Small intestine (tissue), 7 donors: ENCODE measurements at regions not wholly inside any gene's neighbourhood (a gene's known extent, or its start where the extent isn't known, plus 50 kb on each side); places are given as distances from the start of the nearest gene placed in this dataset.
A peak's percentile ranks its signal among the peaks of the same experiment; 100 is the strongest.

Experiments
- DNase-seq, 2 donors: peaks; one replicate each; pipeline versions ENCODE4 v3.0.0 to v3.0.0-alpha.2; 2013
- FAIRE-seq: peaks from 2 replicates; lab custom pipeline; 2012; peaks lifted over from hg19 to GRCh38; lab: Jason Lieb, UNC
- H3K27ac ChIP-seq, 3 donors: one replicate each; pipeline ENCODE4 v1.5.1; 2013; ENCODE audit warnings: low read length in 2 of 3, mild to moderate bottlenecking in 2 of 3, control low read depth in 1 of 3, inconsistent platforms in 1 of 3, low read depth in 1 of 3, moderate library complexity in 1 of 3
- H3K27me3 ChIP-seq, 3 donors: one replicate each; pipeline ENCODE4 v1.6.1; 2013; ENCODE audit warnings: low read length in 3 of 3, inconsistent platforms in 1 of 3; ENCODE audit not compliant: control insufficient read depth in 3 of 3, insufficient read depth in 3 of 3
- H3K36me3 ChIP-seq, 3 donors: one replicate each; pipeline ENCODE4 v1.6.1; 2013; ENCODE audit warnings: low read length in 3 of 3, inconsistent platforms in 1 of 3, low read depth in 1 of 3, mild to moderate bottlenecking in 1 of 3, moderate library complexity in 1 of 3; ENCODE audit not compliant: control insufficient read depth in 3 of 3, insufficient read depth in 2 of 3
- H3K4me1 ChIP-seq, 3 donors: one replicate each; pipeline ENCODE4 v1.6.1; 2013; ENCODE audit warnings: low read length in 2 of 3, inconsistent platforms in 1 of 3, low read depth in 1 of 3, mild to moderate bottlenecking in 1 of 3, moderate library complexity in 1 of 3; ENCODE audit not compliant: control insufficient read depth in 3 of 3, insufficient read depth in 2 of 3
- H3K4me3 ChIP-seq, 3 donors: one replicate each; pipeline ENCODE4 v1.5.1; 2013; ENCODE audit warnings: low read length in 3 of 3, control low read depth in 1 of 3, inconsistent platforms in 1 of 3, low read depth in 1 of 3, mild to moderate bottlenecking in 1 of 3, moderate library complexity in 1 of 3
- H3K9me3 ChIP-seq, 2 donors: one replicate each; pipeline ENCODE4 v1.6.1; 2013; ENCODE audit warnings: low read depth in 1 of 2, low read length in 1 of 2; ENCODE audit not compliant: control insufficient read depth in 2 of 2, insufficient read depth in 1 of 2
- WGBS, 3 donors: extraction: QIAGEN DNeasy Blood & Tissue Kit; methylation state at CpG; one replicate each; pipeline ENCODE4 v1.1.7; 2013; 5-methylcytosine and 5-hydroxymethylcytosine counted together
- donor health status: healthy with polysubstance abuse.
- donor health status: control.
- donor health status: control.
- donor health status: Bipolar disorder and iron deficiency.
- donor health status: healthy.

DNA sequence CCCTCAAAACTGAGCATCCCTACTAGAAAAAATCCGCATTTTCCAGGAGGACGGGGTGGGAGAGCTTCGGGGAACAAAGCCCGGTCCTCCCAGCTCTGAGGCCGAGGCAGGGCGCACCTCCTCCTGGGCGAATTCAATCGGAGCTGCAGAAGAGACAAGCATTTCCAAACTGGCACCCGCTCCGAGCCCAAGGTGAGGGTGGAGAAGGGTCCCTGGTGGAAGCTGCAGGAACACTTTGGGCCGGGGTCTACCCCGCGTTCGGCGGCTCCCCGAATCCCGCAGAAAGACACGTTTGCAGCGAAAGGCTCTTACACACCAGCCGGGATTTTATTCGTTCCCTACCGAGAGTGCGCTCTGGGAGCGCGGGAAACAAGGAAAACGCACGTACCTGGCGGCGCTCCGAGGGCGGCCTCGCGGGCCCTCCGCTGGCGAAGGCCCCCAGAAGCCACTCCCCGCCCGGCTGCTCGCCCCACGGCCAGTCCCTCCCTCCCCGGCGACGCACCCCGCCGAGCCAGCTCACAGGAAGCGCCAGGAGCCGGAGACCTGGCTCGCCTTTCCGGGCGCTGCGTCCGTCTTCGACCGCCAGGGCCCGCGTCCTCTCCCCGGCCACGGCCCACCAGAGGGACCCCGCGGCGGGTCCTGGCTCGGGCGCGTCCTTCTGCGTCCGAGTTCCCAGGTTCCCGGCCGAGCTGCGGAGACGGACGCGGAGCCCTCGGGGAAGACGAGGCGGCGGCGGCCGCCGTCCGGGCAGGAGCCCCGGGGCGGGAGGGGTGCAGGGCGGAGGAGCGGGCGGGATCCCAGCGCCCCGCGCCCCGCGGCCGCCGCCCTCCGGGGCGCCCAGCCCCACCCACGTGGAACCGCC, 49.8 kb upstream of the BAHCC1 start:
- WGBS, 3 donors: 1% methylated on average over 56 to 95 of the region's 95 CpGs
- H3K27ac ChIP-seq: peak overlapping the region; percentile 84 to 98 (median 94)
- no peak for FAIRE-seq
- peaks cover 0 to 22% (median 8%) of the 10 kb centered on the region in 3 donors for H3K4me1 ChIP-seq
- peaks cover 0 to 3% (median 0%) of the 10 kb centered on the region in 3 donors for H3K27me3 ChIP-seq
- H3K36me3 ChIP-seq: peaks cover 0 to 17% (median 0%) of the 10 kb centered on the region in 3 donors
- DNase-seq: peak; percentile 87 to 92
- peak overlapping the region; percentile 68 to 91 (median 69) for H3K4me3 ChIP-seq
- H3K9me3 ChIP-seq: no peaks in the 10 kb centered on the region
